22Rv1 (cell line): ENCODE measurements at regions not wholly inside any gene's neighbourhood (a gene's known extent, or its start where the extent isn't known, plus 50 kb on each side); places are given as distances from the start of the nearest gene placed in this dataset.

Experiments
- H3K27ac ChIP-seq: fragments of 450-650 bp; 2 replicates; pipeline ENCODE4 v1.5.1; 2017
- ZFX ChIP-seq: fragments of 450-650 bp; IDR thresholded peaks from 2 replicates; pipeline ENCODE4 v1.6.1; 2017; ENCODE audit warnings: antibody characterized with exemption, borderline replicate concordance
- TF ChIP-seq, protein P1 (sequence below): fragments of 450-650 bp; IDR thresholded peaks from 2 replicates; pipeline ENCODE4 v1.5.1; 2017; ENCODE audit warnings: mild to moderate bottlenecking

DNA sequence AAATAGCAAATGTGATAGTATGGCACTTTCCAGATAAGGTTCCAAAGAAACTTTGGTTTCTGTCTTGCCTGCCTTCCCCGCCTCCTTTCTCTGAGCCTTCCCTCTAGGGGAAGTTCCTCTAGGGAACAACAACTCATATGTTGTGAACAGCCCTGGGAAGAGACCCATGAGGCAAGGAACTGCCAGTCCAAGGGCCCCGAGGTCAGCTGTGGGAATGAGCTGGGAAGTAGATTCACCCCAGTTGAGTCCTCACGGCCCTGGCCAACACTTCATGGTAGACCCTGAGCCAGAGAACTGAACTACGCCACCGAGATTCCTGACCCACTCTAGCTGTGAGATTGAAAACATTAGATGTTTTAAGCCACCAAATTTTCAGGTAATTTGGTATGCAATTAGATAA lies 154.5 kb upstream of the CCDC68 start:
- no peak overlapping the region for H3K27ac ChIP-seq
- no peak for TF ChIP-seq ZFX
- TF ChIP-seq, protein P1, sequence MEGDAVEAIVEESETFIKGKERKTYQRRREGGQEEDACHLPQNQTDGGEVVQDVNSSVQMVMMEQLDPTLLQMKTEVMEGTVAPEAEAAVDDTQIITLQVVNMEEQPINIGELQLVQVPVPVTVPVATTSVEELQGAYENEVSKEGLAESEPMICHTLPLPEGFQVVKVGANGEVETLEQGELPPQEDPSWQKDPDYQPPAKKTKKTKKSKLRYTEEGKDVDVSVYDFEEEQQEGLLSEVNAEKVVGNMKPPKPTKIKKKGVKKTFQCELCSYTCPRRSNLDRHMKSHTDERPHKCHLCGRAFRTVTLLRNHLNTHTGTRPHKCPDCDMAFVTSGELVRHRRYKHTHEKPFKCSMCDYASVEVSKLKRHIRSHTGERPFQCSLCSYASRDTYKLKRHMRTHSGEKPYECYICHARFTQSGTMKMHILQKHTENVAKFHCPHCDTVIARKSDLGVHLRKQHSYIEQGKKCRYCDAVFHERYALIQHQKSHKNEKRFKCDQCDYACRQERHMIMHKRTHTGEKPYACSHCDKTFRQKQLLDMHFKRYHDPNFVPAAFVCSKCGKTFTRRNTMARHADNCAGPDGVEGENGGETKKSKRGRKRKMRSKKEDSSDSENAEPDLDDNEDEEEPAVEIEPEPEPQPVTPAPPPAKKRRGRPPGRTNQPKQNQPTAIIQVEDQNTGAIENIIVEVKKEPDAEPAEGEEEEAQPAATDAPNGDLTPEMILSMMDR: no peak

GRCh38 chr18:55111271-55111670 lies 152.0 kb upstream of the CCDC68 start:
- H3K27ac ChIP-seq: no peak overlapping the region
- TF ChIP-seq, protein P1: no peak
- TF ChIP-seq ZFX: no peak

GRCh38 chr18:55110436-55110835 lies 151.2 kb upstream of the CCDC68 start:
- TF ChIP-seq ZFX: no peak
- TF ChIP-seq, protein P1: no peak
- H3K27ac ChIP-seq: no peak overlapping the region

- TF ChIP-seq, protein P1: no peak
- no peak for TF ChIP-seq ZFX
Measured at GRCh38 chr18:55109818-55110414, 150.7 kb upstream of the CCDC68 start.

GRCh38 chr18:55106906-55107305 lies 147.6 kb upstream of the CCDC68 start:
- H3K27ac ChIP-seq: no peak overlapping the region

More at GRCh38 chr18:55109818-55110414, 150.7 kb upstream of the CCDC68 start:
- H3K27ac ChIP-seq: no peak overlapping the region

GRCh38 chr18:55106466-55106865 lies 147.2 kb upstream of the CCDC68 start:
- H3K27ac ChIP-seq: no peak overlapping the region
- TF ChIP-seq, protein P1: no peak
- no peak for TF ChIP-seq ZFX

More at GRCh38 chr18:55106906-55107305, 147.6 kb upstream of the CCDC68 start:
- TF ChIP-seq, protein P1: no peak
- TF ChIP-seq ZFX: no peak

- TF ChIP-seq, protein P1: no peak
- no peak for TF ChIP-seq ZFX
- no peak overlapping the region for H3K27ac ChIP-seq
Measured at GRCh38 chr18:55105873-55106272, 146.6 kb upstream of the CCDC68 start.
